HCT116 (cell line): ENCODE measurements at regions not wholly inside any gene's neighbourhood (a gene's known extent, or its start where the extent isn't known, plus 50 kb on each side); places are given as distances from the start of the nearest gene placed in this dataset.

Source experiments
- ATAC-seq: fragments of 200-7000 bp; cut with Tn5 transposase; 2 replicates; pipeline ENCODE4 v1.9.1; 2020; ENCODE audit warnings: mild to moderate bottlenecking, moderate library complexity
- BruUV-seq: library from RNA; stranded (reverse); fragments of 400-500 nt; replicated peaks from 2 replicates; lab custom pipeline; 2021; lab: Mats Ljungman, UMichigan
- CTCF ChIA-PET: fragments of 300-600 bp; sonication (Branson Sonifier 250); formaldehyde crosslinking; loops from one replicate; lab custom pipeline; 2021; ENCODE audit warnings: antibody characterized with exemption; lab: Charles Lee
- POLR2A ChIA-PET: fragments of 300-600, 350-600 bp; sonication (Branson Sonifier 250); formaldehyde crosslinking; loops from one replicate; lab custom pipeline; 2021; ENCODE audit warnings: antibody characterized with exemption; lab: Charles Lee
- RAD21 ChIA-PET, 2 experiments: fragments of 300-600 bp; sonication (Branson Sonifier 250); formaldehyde crosslinking; loops; one replicate each; lab custom pipeline; 2023; ENCODE audit warnings: low total read pairs in 2 of 2; ENCODE audit not compliant: uncharacterized antibody in 2 of 2, unreplicated experiment in 2 of 2, low non-redundant PET in 1 of 2; lab: Charles Lee
- DNase-seq: peaks from one replicate; pipeline ENCODE4 v3.0.0-alpha.2; 2010; ENCODE audit warnings: low read depth, low spot score
- H2AFZ ChIP-seq: fragments of 200-600 bp; shearing (Covaris generic), sonication (generic); 2 replicates; pipeline ENCODE4 v1.6.1; 2017; ENCODE audit warnings: low read depth, mixed run types, mixed read lengths, antibody characterized with exemption, low read length; ENCODE audit not compliant: poor library complexity, severe bottlenecking
- H3K27ac ChIP-seq: 2 replicates; pipeline ENCODE4 v1.5.1; 2012; ENCODE audit warnings: low read depth, low read length
- H3K27me3 ChIP-seq: fragments of 200-600 bp; sonication (generic); 2 replicates; pipeline ENCODE4 v1.6.1; 2016; ENCODE audit warnings: mixed run types, low read length, mixed read lengths; ENCODE audit not compliant: insufficient read depth
- H3K36me3 ChIP-seq, 2 experiments: fragments of 200-500 bp in 1 of 2; fragments of 200-600 bp in 1 of 2; sonication (Bioruptor generic) in 1 of 2; sonication (generic) in 1 of 2; 2 replicates each; pipeline versions ENCODE4 v1.5.1 to v1.6.1; 2014 to 2016; ENCODE audit warnings: low read length in 2 of 2, inconsistent platforms in 1 of 2, mixed read lengths in 1 of 2, mixed run types in 1 of 2; ENCODE audit not compliant: insufficient read depth in 2 of 2, control insufficient read depth in 1 of 2
- H3K4me1 ChIP-seq, 2 experiments: fragments of 200-600 bp in 1 of 2; sonication (generic) in 1 of 2; 2 replicates each; pipeline versions ENCODE4 v1.5.1 to v1.6.1; 2012 to 2017; ENCODE audit warnings: low read length in 2 of 2, inconsistent platforms in 1 of 2, mild to moderate bottlenecking in 1 of 2, mixed read lengths in 1 of 2, mixed run types in 1 of 2, moderate library complexity in 1 of 2; ENCODE audit not compliant: insufficient read depth in 2 of 2, control insufficient read depth in 1 of 2
- H3K4me2 ChIP-seq: fragments of 200-600 bp; sonication (generic); 2 replicates; pipeline ENCODE4 v1.6.1; 2017; ENCODE audit warnings: mixed run types, low read length, mixed read lengths
- H3K4me3 ChIP-seq, 2 experiments: fragments of 200-600 bp in 1 of 2; sonication (generic) in 1 of 2; replicated peaks in 1 of 2; 2 replicates each; pipeline ENCODE4 v1.5.1; 2011 to 2016; ENCODE audit warnings: low read length in 2 of 2, control low read depth in 1 of 2, low read depth in 1 of 2, mild to moderate bottlenecking in 1 of 2, mixed read lengths in 1 of 2, mixed run types in 1 of 2
- H3K79me2 ChIP-seq: fragments of 200-600 bp; sonication (generic); 2 replicates; pipeline ENCODE4 v1.6.1; 2017; ENCODE audit warnings: mild to moderate bottlenecking, mixed run types, low read length, moderate library complexity, mixed read lengths; ENCODE audit not compliant: insufficient read depth
- H3K9ac ChIP-seq: fragments of 200-600 bp; sonication (generic); 2 replicates; pipeline ENCODE4 v1.6.1; 2016; ENCODE audit warnings: low read length, mixed read lengths
- H3K9me2 ChIP-seq: fragments of 200-600 bp; sonication (generic), shearing (Covaris generic); 2 replicates; pipeline ENCODE4 v1.6.1; 2017; ENCODE audit warnings: mixed run types, mild to moderate bottlenecking, moderate library complexity; ENCODE audit not compliant: insufficient read depth
- H3K9me3 ChIP-seq, 2 experiments: fragments of 200-500 bp in 1 of 2; fragments of 200-600 bp in 1 of 2; sonication (Bioruptor generic) in 1 of 2; sonication (generic) in 1 of 2; 2 replicates each; pipeline ENCODE4 v1.6.1; 2014 to 2017; ENCODE audit warnings: low read length in 2 of 2, mixed read lengths in 2 of 2, inconsistent platforms in 1 of 2, low read depth in 1 of 2, mild to moderate bottlenecking in 1 of 2, mixed run types in 1 of 2, moderate library complexity in 1 of 2; ENCODE audit not compliant: control insufficient read depth in 1 of 2, insufficient read depth in 1 of 2
- H4K20me1 ChIP-seq: fragments of 200-600 bp; sonication (generic), shearing (Covaris generic); 2 replicates; pipeline ENCODE4 v1.6.1; 2017; ENCODE audit warnings: mixed run types, mild to moderate bottlenecking, moderate library complexity; ENCODE audit not compliant: insufficient read depth
- CBX3 ChIP-seq: IDR thresholded peaks from 2 replicates; pipeline ENCODE4 v1.6.1; 2012; ENCODE audit warnings: low read depth
- CTCF ChIP-seq, 3 experiments: fragments of 200-600 bp in 1 of 3; sonication (generic) in 1 of 3; IDR thresholded peaks in 2 of 3; conservative IDR thresholded peaks in 1 of 3; 2 replicates each; pipeline ENCODE4 v1.5.1; 2012 to 2017; ENCODE audit warnings: low read depth in 2 of 3, low read length in 2 of 3, antibody characterized with exemption in 1 of 3, borderline replicate concordance in 1 of 3, control low read depth in 1 of 3, mild to moderate bottlenecking in 1 of 3, mixed read lengths in 1 of 3, mixed run types in 1 of 3, moderate library complexity in 1 of 3; ENCODE audit not compliant: insufficient read depth in 1 of 3
- EGR1 ChIP-seq: IDR thresholded peaks from 2 replicates; pipeline ENCODE4 v1.6.1; 2012; ENCODE audit warnings: low read depth
- EZH2 ChIP-seq: fragments of 200-600 bp; sonication (generic); IDR thresholded peaks from 2 replicates; pipeline ENCODE4 v1.6.1; 2017; ENCODE audit warnings: antibody characterized with exemption, mixed run types
- EZH2phosphoT487 ChIP-seq: fragments of 200-600 bp; IDR thresholded peaks from 2 replicates; pipeline ENCODE4 v1.6.1; 2018; ENCODE audit warnings: antibody characterized with exemption, borderline replicate concordance
- FOSL1 ChIP-seq: IDR thresholded peaks from 2 replicates; pipeline ENCODE4 v1.6.1; 2012; ENCODE audit warnings: low read depth
- JUND ChIP-seq: IDR thresholded peaks from 2 replicates; pipeline ENCODE4 v1.6.1; 2012
- POLR2A ChIP-seq: IDR thresholded peaks from 2 replicates; pipeline ENCODE4 v1.7.0; 2011; ENCODE audit warnings: borderline replicate concordance; ENCODE audit not compliant: insufficient read depth, insufficient read length; ENCODE audit errors: extremely low read depth
- SIN3A ChIP-seq: IDR thresholded peaks from 2 replicates; pipeline ENCODE4 v1.6.1; 2012; ENCODE audit warnings: low read depth
- SP1 ChIP-seq: IDR thresholded peaks from 2 replicates; pipeline ENCODE4 v1.6.1; 2012; ENCODE audit warnings: low read depth
- SRF ChIP-seq: IDR thresholded peaks from 2 replicates; pipeline ENCODE4 v1.6.1; 2012; ENCODE audit warnings: low read depth
- YY1 ChIP-seq: IDR thresholded peaks from 2 replicates; pipeline ENCODE4 v1.6.1; 2011; ENCODE audit warnings: low read length, low read depth, moderate library complexity, mild to moderate bottlenecking; ENCODE audit not compliant: insufficient replicate concordance; ENCODE audit errors: extremely low read depth
- ZFX ChIP-seq: fragments of 450-650 bp; IDR thresholded peaks from 2 replicates; pipeline ENCODE4 v1.6.1; 2017
- ZNF274 ChIP-seq: fragments of 200-500 bp; sonication (Bioruptor generic); IDR thresholded peaks from 2 replicates; pipeline ENCODE4 v1.6.1; 2014; ENCODE audit warnings: mild to moderate bottlenecking, low read depth, low read length, inconsistent platforms
- intact Hi-C: fragments of 100-400 bp; cut with micrococcal nuclease; formaldehyde crosslinking; loops from 2 replicates; pipeline ENCODE4 v1.10.0; 2022
- TF ChIP-seq, protein P1 (sequence below): IDR thresholded peaks from 2 replicates; pipeline ENCODE4 v1.6.1; 2012

DNA sequence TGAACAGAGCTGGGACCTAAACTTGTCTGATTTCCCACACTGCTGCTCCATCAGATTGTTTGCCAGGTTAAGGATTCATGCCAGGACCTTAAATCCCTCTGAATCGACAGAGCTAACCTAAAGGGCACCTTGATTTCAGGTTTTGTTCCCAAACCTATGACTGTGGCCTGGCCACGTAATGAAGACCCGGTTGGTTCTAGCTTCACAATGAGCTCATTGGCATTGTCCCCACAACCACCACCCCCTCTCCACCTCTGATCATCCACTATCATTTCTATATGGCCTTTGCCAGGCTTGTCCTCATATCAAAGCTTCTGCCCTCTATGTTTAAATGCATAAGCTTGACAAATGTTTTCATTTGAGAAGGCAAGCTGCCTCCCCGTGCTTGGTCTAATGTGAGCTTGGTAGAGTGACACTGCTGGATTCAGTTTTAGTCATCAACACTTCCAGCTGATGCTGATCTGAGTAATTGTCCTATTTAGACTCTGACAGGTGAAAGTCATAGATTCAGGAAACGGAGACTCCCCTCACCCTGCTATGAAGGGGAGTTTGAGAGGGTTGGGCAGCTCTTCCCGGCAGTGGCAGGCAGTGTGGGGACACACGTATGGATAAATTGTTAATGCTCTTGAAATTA is 407.1 kb upstream of the CFAP20DC start:
- RAD21 ChIA-PET, result no interaction called here
- no peaks in the 10 kb centered on the region for H3K9me2 ChIP-seq
- no peak for TF ChIP-seq EZH2
- no peak for TF ChIP-seq SIN3A
- TF ChIP-seq FOSL1, result no peak
- TF ChIP-seq POLR2A, result no peak
- no peak for TF ChIP-seq CTCF (IDR thresholded peaks at IDR 0.05 in 2 of 3, conservative IDR thresholded peaks at IDR 0.05 in 1 of 3; ENCODE audit: borderline replicate concordance in 1 of 3, insufficient read depth in 1 of 3, low read depth in 2 of 3, low read length in 2 of 3)
- TF ChIP-seq SP1, result no peak
- TF ChIP-seq JUND, result no peak
- no peak for TF ChIP-seq EZH2phosphoT487
- TF ChIP-seq, protein P1, sequence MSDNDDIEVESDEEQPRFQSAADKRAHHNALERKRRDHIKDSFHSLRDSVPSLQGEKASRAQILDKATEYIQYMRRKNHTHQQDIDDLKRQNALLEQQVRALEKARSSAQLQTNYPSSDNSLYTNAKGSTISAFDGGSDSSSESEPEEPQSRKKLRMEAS, result no peak
- TF ChIP-seq EGR1, result no peak
- TF ChIP-seq ZFX, result no peak
- TF ChIP-seq YY1, result no peak
- TF ChIP-seq SRF, result no peak
- TF ChIP-seq CBX3, result no peak
- TF ChIP-seq ZNF274, result no peak
- no peaks in the 10 kb centered on the region for H3K79me2 ChIP-seq
- no peak overlapping the region for H3K4me3 ChIP-seq
- intact Hi-C loops, result no loop called here
- POLR2A ChIA-PET, result no interaction called here
- H3K4me1 ChIP-seq, result no peaks in the 10 kb centered on the region
- H3K36me3 ChIP-seq, result no peaks in the 10 kb centered on the region
- peaks cover 37% of the 10 kb centered on the region for H3K27me3 ChIP-seq
- H2AFZ ChIP-seq, result no peak overlapping the region
- no peaks in the 10 kb centered on the region for H3K9me3 ChIP-seq
- no peak overlapping the region for H3K4me2 ChIP-seq
- H4K20me1 ChIP-seq, result no peaks in the 10 kb centered on the region
- DNase-seq (no peak), ATAC-seq (no peak)
- CTCF ChIA-PET, result no interaction called here
- H3K9ac ChIP-seq, result no peak overlapping the region
- BruUV-seq, result no TSS peak
- H3K27ac ChIP-seq, result no peak overlapping the region
